ENCODE measurements at regions not wholly inside any gene's neighbourhood (a gene's known extent, or its start where the extent isn't known, plus 50 kb on each side); places are given as distances from the start of the nearest gene placed in this dataset.

DNA sequence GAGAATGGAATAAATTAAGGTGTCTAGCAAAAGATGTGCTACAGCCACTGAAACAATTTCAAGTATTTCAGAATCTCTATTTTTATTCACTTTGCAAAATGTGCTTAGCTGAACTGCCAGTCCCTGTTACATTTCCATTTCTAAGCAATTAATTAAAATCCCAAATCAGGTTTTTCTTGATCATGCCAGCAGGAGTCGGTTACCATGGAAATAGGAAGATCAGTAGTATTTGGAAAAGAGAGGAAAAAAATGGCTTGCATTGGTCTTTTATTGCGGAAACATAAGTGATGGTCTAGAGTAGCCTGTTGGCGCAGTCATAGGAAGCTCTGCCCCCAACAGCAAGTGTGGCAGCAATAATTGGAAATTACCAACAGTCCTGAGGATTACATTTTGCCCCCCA, 867.1 kb downstream of the GATA3 start:
- Histone ChIP-seq H2AFZ (no peak overlapping the region), H3K27me3 (no peaks in the 10 kb centered on the region), H3K4me2 (no peak overlapping the region), H3K36me3 (replicated peaks; ENCODE audit: insufficient read depth, low read depth) (no peaks in the 10 kb centered on the region), H3K9me2 (replicated peaks; ENCODE audit: insufficient read depth) (no peaks in the 10 kb centered on the region), H3K79me2 (no peaks in the 10 kb centered on the region), H3K9me3 (ENCODE audit: low read depth) (no peaks in the 10 kb centered on the region), H4K20me1 (ENCODE audit: insufficient read depth, poor library complexity, severe bottlenecking) (no peaks in the 10 kb centered on the region), H3K4me1 (ENCODE audit: insufficient read depth) (no peaks in the 10 kb centered on the region), H3K4me3 (no peak overlapping the region), H3K27ac (no peak overlapping the region)
- DNase-seq (ENCODE audit: low spot score) = no peak
- TF ChIP-seq, protein P1, sequence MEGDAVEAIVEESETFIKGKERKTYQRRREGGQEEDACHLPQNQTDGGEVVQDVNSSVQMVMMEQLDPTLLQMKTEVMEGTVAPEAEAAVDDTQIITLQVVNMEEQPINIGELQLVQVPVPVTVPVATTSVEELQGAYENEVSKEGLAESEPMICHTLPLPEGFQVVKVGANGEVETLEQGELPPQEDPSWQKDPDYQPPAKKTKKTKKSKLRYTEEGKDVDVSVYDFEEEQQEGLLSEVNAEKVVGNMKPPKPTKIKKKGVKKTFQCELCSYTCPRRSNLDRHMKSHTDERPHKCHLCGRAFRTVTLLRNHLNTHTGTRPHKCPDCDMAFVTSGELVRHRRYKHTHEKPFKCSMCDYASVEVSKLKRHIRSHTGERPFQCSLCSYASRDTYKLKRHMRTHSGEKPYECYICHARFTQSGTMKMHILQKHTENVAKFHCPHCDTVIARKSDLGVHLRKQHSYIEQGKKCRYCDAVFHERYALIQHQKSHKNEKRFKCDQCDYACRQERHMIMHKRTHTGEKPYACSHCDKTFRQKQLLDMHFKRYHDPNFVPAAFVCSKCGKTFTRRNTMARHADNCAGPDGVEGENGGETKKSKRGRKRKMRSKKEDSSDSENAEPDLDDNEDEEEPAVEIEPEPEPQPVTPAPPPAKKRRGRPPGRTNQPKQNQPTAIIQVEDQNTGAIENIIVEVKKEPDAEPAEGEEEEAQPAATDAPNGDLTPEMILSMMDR (IDR thresholded peaks at IDR 0.05; ENCODE audit: poor library complexity) = no peak
- TF ChIP-seq EZH2 (IDR thresholded peaks at IDR 0.05; ENCODE audit: borderline replicate concordance) = no peak
- no peak for TF ChIP-seq EZH2phosphoT487 (IDR thresholded peaks at IDR 0.05; ENCODE audit: low read depth, severe bottlenecking, unreplicated experiment)
- 84% methylated on average over 3 of the region's 3 CpGs for WGBS (ENCODE audit: low lambda C conversion rate, missing lambda C conversion rate)

DNA sequence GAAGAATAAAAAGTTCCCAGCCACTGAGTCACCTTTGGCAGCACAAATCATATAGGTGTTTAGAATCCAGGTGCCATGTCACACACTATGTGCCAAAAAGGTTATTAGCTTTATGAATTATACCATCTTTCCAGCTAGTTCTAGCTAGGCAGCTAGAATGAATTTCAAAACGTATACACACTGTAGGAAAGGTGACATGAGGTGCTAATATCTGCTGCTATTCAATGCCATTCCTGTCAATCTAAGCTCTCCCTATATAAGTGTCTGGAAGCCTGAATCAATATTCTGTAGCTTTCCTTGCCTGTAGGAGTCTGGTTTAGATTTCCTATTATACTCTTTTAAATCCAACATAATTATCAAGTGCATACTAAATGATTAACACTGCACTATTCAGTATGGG, 868.6 kb downstream of the GATA3 start:
- H3K9me3 ChIP-seq (ENCODE audit: low read depth) = no peaks in the 10 kb centered on the region
- no peaks in the 10 kb centered on the region for H4K20me1 ChIP-seq (ENCODE audit: insufficient read depth, poor library complexity, severe bottlenecking)
- TF ChIP-seq EZH2phosphoT487 (IDR thresholded peaks at IDR 0.05; ENCODE audit: low read depth, severe bottlenecking, unreplicated experiment) (no peak), EZH2 (IDR thresholded peaks at IDR 0.05; ENCODE audit: borderline replicate concordance) (no peak)
- TF ChIP-seq, protein P1 (IDR thresholded peaks at IDR 0.05; ENCODE audit: poor library complexity) = no peak
- DNase-seq (ENCODE audit: low spot score) = no peak
- no peaks in the 10 kb centered on the region for H3K36me3 ChIP-seq (replicated peaks; ENCODE audit: insufficient read depth, low read depth)
- 83% methylated on average over 1 of the region's 1 CpG for WGBS (ENCODE audit: low lambda C conversion rate, missing lambda C conversion rate)
- no peaks in the 10 kb centered on the region for H3K79me2 ChIP-seq
- H3K4me1 ChIP-seq (ENCODE audit: insufficient read depth) = no peaks in the 10 kb centered on the region
- no peak overlapping the region for H2AFZ ChIP-seq
- no peak overlapping the region for H3K27ac ChIP-seq
- H3K4me3 ChIP-seq = no peak overlapping the region
- no peak overlapping the region for H3K4me2 ChIP-seq
- H3K9me2 ChIP-seq (replicated peaks; ENCODE audit: insufficient read depth) = no peaks in the 10 kb centered on the region
- no peaks in the 10 kb centered on the region for H3K27me3 ChIP-seq

DNA sequence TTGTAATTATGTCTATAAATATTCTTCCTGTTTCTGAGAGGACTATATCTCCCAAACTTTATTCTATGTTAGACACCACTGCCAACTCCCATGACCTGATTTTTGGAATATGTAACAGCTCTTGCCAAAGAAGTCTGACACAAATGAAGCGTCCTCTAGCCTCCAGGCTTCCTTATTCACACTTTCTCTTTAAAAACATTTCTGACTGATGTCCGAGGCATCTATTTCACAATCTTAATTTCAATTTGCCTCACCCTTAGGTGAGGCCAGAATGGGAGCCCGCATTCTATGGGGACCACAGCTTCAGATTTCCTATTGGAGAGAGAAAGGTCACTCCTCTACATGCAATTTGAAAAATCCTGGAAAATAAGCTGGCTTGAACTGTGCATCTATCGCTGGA, 873.2 kb downstream of the GATA3 start:
- H3K4me3 ChIP-seq = no peak overlapping the region
- H3K27me3 ChIP-seq = no peaks in the 10 kb centered on the region
- no peaks in the 10 kb centered on the region for H3K9me3 ChIP-seq (ENCODE audit: low read depth)
- no peak for TF ChIP-seq EZH2phosphoT487 (IDR thresholded peaks at IDR 0.05; ENCODE audit: low read depth, severe bottlenecking, unreplicated experiment)
- no peak overlapping the region for H2AFZ ChIP-seq
- H3K4me1 ChIP-seq (ENCODE audit: insufficient read depth) = no peaks in the 10 kb centered on the region
- 61% methylated on average over 4 of the region's 4 CpGs for WGBS (ENCODE audit: low lambda C conversion rate, missing lambda C conversion rate)
- H3K27ac ChIP-seq = no peak overlapping the region
- no peaks in the 10 kb centered on the region for H4K20me1 ChIP-seq (ENCODE audit: insufficient read depth, poor library complexity, severe bottlenecking)
- no peak overlapping the region for H3K4me2 ChIP-seq
- H3K79me2 ChIP-seq = no peaks in the 10 kb centered on the region
- H3K9me2 ChIP-seq (replicated peaks; ENCODE audit: insufficient read depth) = no peaks in the 10 kb centered on the region
- no peaks in the 10 kb centered on the region for H3K36me3 ChIP-seq (replicated peaks; ENCODE audit: insufficient read depth, low read depth)
- no peak for DNase-seq (ENCODE audit: low spot score)

GRCh38 chr10:8946451-8946850, 892.0 kb downstream of the GATA3 start:
- no peaks in the 10 kb centered on the region for H3K27me3 ChIP-seq
- no peak overlapping the region for H3K4me3 ChIP-seq
- H3K4me1 ChIP-seq (ENCODE audit: insufficient read depth) = no peaks in the 10 kb centered on the region
- no peaks in the 10 kb centered on the region for H3K36me3 ChIP-seq (replicated peaks; ENCODE audit: insufficient read depth, low read depth)
- H3K27ac ChIP-seq = no peak overlapping the region
- TF ChIP-seq, protein P1 (IDR thresholded peaks at IDR 0.05; ENCODE audit: poor library complexity) = no peak
- no peak for TF ChIP-seq EZH2 (IDR thresholded peaks at IDR 0.05; ENCODE audit: borderline replicate concordance)
- no peak for TF ChIP-seq EZH2phosphoT487 (IDR thresholded peaks at IDR 0.05; ENCODE audit: low read depth, severe bottlenecking, unreplicated experiment)
- WGBS (ENCODE audit: low lambda C conversion rate, missing lambda C conversion rate) = 93% methylated on average over 5 of the region's 5 CpGs
- H3K79me2 ChIP-seq = no peaks in the 10 kb centered on the region
- H3K4me2 ChIP-seq = no peak overlapping the region
- H4K20me1 ChIP-seq (ENCODE audit: insufficient read depth, poor library complexity, severe bottlenecking) = no peaks in the 10 kb centered on the region
- no peak overlapping the region for H2AFZ ChIP-seq
- no peaks in the 10 kb centered on the region for H3K9me3 ChIP-seq (ENCODE audit: low read depth)
- no peak for DNase-seq (ENCODE audit: low spot score)
- no peaks in the 10 kb centered on the region for H3K9me2 ChIP-seq (replicated peaks; ENCODE audit: insufficient read depth)
